GM04504 (cell line): ENCODE measurements at regions not wholly inside any gene's neighbourhood (a gene's known extent, or its start where the extent isn't known, plus 50 kb on each side); places are given as distances from the start of the nearest gene placed in this dataset.
A peak's percentile ranks its signal among the peaks of the same experiment; 100 is the strongest.
"Not testable (repeated sequence)": the region's sequence is repeated elsewhere in the genome, so short reads cannot be mapped to it uniquely, and the experiment has no call there.

Experiments
- DNase-seq: peaks from one replicate; pipeline ENCODE4 v3.0.0-alpha.2; 2012; ENCODE audit warnings: low read depth

DNA sequence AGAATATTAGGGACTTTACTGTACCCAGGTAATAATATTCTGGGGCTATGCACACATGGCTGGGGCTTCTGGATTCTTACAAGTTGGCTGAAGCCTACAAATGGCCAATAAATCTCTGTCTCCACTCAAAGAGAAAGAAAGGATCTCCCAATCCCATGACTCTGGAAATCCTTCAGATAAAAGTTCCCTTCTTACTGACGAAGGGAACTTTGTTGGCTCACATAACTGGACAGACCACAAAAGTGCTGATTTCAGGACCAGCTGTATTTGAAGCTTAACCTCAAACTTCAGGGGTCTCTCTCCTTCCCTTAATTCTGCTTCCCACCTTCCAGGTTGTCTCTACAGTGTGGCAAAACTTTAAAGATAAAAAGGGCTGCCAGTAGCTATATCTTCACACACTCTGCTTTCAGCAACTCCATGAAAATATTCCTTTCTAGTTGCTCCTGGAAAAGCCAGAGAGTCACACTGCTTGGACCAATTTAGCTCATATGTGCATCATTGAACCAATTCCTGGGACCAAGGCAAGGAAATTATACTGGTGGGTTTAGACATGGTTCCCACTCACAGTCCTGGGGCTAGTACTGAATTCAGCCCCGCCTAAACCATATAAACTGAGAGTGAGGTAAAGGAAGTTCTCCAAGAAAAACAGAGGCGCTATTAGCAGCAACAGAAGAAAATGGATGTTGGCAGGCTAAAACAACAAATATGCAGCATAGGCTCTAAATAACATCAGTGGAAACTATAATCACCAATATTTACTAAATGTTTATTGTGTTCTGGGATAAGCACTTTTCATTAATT lies 290.0 kb upstream of the GADL1 start:
- DNase-seq, result no peak

DNA sequence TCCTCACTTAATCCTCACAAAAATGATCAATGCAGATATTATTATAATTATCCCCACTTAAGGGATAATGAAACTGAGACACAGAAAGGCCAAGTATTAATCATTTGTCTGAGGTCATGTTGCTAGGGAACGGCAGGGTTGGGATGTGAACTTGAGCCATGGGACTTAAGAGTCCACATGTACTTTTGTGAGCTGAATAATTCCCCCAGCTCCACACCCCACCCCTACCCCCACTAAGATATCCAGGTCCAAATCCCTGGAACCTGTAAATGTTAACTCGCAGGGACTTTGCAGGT lies 290.5 kb upstream of the GADL1 start:
- DNase-seq, result no peak

DNA sequence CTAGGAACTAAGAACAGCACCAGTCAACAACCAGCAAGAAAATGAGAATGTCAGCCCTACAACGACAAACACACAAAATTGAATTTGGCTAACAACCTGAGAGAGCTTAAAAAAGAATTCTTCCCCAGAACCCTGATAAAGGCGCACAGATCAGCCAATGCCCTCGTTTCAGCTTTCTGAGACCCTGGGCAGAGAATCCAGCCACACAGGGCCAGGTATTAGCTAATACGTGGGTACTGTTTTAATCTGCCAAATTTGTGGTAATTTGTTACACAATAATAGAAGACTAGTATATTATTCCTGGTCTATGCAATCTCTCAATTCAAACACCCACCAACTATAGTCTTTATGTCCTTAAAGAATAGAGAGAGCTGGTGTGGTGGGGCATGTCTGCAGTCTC lies 291.6 kb upstream of the GADL1 start:
- DNase-seq, result no peak

DNA sequence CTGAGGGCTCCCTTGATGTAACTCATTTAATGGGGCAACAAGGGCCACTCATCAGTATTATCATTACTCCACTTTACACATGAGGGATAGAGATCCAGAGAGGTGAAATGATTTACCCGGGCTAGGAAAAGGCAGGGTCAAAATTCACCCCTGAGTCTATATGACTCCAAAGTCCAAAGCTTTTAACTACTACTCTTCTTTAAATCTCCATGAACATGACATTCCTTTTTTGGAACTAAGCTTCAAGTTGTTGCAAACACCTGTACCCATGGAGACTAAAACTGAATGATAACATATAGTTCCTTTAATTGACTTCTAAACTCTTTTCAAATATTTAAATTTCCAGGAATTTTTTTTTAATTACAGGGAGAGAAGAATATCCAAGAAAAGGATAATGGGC lies 292.9 kb upstream of the GADL1 start:
- DNase-seq, result no peak

DNA sequence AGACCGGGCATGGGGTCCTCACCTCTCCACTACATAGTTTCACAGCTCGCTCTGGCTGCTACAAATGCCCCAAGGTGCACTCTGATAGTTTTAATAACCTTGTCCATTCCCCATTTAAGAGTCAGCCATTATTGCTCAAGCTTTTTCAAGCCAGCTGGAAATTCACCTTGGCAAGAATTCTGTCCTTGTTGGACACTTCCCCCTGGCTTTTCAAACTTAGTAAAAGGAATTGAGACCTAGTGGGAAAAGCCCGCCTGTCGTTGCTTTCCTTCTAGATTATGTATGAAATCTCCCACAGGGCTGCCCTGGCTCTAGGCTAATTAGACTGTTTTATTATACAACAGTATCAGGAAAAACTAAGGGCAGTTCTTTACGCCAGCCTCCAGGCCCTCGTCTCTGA lies 293.7 kb upstream of the GADL1 start:
- no peak for DNase-seq

DNA sequence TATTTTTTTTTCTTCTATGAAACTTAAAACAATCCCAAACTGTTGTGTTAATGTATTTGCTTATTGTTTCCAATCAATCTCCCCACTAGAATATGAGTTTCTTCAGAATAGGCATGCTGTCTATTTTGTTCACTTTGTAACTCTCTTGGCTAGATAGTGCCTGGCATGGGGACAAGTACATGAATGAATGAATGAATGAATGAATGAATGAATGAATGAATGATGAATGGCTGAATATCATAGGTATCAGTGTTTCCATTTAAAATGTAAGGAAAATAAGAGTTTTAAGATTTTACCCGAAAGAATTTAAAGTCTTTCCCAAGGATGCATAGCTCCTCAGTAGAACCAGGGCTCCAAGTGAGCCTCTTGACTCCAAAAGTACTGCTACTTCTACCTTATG lies 294.9 kb upstream of the GADL1 start:
- no peak for DNase-seq

DNA sequence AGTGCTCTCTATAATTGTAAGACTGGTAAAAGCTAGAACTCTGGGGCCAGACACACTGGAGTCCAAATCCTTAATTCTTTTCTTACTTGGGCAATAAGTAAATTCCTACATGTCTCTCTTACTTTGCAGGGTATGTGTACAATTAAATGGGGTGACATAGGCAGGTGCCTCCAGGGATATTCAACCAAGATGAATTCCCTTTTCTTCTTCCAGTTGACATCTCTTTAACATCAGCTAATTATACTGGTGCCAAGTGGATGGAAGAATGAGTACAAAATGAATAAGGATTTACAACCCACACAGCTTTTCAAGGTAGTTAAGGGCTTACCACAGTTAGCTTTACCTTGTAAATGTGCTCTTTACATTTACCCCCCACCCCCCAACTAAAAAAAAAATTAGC lies 295.5 kb upstream of the GADL1 start:
- no peak for DNase-seq

DNA sequence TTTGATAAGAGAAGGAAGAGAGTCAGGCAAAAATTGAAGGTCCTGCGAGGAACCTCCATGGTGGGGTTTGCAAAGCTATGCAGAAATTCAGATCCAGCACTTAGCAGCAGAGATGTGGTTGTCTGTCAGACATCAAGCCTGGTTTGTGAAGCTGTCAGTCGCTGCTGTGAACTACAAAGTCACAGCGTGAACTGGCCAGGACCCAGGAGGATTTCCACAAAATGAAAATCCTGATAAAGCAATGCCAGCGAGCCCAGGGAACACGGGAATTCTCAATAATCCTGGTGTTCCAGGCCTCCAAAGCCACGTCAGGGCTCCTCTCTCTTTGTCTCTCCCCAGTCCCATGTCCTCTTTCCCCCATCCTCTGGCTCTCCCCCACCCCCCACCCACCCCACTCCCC lies 296.9 kb upstream of the GADL1 start:
- no peak for DNase-seq

DNA sequence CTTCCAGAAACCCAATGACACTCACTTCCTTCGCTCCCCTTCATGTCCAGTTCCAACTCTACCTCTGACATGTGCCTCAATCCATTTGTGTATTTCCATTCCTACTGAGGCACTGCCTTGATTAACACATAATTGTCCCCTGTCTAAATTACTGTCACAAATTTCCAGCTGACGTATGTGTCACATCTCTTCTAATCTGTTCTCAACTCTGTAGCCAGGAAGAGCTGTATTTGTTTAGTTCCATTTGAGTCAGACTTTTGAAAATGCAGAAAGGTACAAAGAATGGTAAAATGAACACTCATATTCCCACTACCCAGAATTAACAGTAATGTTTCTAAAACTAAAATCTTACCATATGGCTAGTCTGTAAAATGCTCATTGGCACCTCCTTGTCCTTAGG lies 299.0 kb upstream of the GADL1 start:
- no peak for DNase-seq

DNA sequence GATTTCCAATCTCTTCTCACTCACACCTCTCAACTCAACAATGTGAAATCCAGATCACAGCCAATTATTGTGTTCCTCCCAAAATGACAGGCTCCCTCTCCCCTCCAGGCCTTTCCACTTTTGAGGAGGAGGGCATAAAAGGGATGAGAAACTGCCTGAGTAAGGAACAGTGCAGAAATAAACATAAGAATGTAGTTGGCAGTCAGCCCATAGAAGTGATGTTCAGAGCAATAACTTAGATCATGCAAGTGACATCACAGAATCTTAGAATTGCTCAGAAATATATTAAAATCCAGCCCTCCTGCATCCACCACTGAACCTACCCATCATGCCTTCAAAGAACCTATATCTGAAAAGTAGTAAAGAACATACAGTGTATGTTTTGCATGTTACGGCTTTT lies 299.4 kb upstream of the GADL1 start:
- no peak for DNase-seq

DNA sequence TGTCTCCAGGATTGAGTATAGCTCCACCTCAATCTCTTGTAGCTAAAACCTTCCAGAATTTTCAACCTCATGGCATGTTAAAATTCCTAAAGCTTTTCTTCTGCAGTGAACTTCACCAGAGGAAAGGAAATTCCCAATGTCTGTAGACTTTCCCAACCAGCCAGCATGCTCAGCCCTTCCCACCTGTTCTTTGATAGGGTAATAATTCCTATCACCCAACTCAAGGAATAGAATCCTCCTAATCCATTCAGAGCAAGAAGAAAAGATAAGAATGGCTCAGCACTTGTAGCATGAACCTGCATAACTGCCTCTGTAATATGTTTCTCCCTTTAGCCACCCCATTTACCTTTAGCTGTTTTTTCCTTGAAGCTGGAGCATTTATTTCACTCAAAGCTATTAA lies 301.8 kb upstream of the GADL1 start:
- DNase-seq, result no peak

DNA sequence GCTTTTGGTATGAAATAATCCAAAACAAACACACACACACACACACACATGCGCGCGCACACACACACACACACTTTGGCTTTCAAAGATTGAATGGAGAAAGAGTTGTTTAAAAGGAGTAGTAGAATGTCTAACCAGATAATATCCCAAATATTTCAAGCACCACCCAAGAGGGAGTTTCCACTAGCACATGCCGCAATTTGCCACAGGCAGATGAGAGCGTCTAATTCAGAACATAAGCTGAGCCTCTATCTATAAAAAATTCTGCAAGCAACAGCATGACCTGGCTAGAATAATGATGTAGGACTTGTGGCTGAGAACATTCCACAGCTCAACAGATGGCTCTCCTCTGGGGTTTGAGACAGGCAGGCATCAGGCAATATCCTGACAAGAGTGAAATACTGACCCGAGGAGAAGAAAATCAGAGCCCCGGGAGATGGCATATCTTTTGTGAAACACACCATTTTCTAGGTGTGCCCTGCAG lies 302.5 kb upstream of the GADL1 start:
- DNase-seq, result peak; percentile 72

DNA sequence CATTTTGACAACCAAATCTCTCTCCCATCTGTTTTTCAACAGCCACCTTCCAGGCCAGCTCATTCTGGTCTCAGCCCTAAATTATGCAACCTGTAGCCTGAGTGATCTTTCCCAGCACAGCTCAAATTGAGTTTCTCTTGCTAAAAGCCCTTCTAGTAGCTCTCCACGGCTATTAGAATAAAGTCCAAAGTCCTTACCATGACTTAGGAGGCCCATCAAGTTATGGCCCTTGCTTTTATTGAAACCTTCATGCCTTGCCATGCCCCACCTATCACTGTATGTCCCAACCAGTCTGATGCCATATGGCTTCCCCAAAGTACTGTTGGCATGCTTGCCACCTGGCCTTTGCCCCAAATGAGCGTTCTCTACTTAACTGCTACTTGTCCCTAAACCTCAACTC lies 303.5 kb upstream of the GADL1 start:
- no peak for DNase-seq

DNA sequence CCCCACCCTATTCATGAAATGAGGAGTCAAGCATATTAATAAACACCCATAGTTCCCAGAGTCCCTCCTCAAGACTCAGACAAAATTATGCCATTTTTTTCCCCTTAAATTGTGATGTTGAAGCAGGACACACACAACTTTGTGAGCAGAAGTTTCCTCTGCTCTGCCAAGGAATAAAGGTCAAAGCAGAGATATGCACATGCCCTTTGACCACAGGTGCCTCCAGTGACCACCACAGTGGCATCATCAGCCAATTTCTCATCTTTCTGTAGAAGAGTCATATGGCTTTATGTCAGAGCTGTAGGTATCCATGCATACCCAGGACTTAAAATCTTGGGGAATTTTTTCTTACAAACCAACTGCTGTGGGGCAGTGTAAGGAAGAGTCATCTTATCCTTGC lies 304.4 kb upstream of the GADL1 start:
- DNase-seq, result no peak

DNA sequence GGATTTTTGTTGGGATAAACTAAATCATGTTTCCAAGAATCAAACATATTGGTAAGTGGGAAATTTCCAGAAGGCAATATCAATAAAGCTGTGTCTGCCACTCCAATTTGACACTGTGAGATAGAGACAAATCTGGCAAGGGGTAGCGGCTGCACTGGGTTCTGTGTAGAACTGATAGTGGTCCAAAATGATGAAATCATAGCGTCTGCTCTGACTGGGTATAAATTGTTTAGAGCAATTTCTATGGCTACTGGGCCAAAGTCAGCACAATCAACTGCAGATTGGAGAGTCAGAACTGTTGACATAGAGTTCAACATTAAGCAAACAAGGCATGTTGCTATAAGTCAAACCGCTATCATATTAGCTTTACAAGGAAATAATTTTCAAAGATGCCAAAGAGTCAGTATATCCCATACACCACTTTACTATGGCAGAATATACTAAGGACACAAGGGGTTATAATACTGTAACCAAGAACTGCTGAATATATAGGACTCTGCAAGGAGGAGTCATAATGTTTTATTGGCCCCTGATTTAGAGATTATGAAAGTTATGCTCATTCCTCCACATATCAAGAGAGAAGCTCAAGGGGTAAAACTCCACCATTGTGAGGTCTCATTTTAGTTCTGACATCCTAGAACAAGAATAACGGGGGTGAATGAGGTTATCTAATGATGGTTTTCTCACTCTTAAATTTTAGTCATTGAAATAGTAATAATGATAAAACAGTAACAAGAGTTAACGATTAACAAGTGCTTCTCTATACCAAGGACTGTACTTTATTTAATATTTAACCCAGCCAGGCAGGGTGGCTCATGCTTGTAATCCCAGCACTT lies 309.7 kb upstream of the GADL1 start:
- DNase-seq, result no peak

DNA sequence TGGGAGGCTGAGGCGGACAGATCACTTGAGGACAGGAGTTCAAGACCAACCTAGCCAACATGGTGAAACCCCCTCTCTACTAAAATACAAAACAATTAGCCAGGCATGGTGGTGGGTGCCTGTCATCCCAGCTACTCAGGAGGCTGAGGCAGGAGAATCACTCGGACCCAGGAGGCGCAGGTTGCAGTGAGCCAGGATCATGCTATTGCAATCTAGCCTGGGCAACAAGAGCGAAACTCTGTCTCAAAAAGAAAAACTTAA lies 310.3 kb upstream of the GADL1 start:
- DNase-seq, result not testable (repeated sequence)

DNA sequence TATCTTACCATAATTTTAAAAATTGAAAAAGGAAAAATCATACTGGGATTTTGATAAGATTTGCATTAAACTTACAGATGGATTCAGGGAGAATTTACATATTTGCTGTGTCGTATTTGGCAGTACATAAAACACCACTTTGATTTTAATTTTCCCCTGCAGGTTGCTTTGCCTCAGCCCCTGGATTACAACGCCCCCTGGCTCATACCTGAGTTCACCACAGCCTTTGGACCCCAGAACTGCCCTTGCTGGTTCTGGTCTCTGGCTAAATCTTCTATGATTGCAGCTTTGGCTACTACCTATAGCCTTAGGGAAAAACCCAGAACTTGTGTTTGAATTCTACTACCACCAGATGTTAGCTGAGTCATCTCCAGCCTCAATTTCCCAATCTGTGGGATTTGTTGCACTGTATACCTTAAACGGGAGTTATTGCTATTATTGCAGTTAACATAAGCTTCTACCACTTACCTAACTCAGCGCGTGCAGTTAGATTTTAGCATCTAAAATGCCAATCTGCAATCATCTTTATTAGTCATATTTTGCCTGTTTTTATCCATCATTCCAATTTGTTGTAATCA lies 315.7 kb upstream of the GADL1 start:
- DNase-seq, result no peak

DNA sequence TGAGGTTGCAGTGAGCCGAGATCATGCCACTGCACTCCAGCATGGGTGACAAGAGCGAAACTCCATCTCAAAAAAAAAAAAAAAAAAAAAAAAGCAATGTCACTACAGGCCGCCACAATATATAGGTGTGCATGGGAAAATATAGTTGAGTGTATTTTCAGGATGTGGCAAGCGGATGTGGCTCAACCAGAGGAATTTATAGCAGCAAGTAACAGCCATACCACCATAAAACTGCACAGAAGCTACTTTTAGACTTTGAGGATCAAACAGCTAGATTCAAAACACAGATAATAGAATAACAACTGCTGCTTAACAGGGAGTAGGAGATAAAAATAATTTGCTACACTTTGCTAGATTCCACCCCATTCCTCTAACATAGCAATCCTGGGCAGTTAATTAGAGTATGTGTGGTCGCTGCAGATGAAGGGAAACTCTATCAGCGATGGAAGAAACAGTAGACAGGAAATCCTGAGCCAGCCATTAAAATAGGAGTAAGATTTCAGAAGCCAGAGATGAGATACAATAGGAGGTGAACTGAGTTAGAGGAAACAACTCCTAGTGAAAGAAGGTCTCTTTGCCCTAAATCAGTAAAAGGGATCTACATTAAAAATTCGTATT lies 318.7 kb upstream of the STT3B start:
- DNase-seq, result no peak

DNA sequence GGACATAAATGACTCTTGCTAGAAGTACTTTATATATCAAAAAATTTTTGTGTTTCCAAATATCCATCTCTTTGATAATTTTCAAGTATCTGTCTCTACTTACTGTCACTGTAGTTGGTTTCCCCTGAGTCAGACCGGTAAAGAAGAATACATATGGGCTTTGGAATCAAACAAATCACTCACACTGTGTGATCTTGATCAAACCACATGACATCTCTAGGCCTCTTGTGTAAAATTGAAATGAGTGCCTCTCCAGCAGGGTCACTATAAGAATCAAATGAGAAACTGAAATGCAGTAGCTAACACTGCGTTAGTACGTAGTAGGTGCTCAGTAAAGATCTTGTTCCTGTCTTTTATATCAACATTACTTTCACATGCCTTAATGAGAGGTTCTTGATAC lies 314.6 kb upstream of the STT3B start:
- no peak for DNase-seq

DNA sequence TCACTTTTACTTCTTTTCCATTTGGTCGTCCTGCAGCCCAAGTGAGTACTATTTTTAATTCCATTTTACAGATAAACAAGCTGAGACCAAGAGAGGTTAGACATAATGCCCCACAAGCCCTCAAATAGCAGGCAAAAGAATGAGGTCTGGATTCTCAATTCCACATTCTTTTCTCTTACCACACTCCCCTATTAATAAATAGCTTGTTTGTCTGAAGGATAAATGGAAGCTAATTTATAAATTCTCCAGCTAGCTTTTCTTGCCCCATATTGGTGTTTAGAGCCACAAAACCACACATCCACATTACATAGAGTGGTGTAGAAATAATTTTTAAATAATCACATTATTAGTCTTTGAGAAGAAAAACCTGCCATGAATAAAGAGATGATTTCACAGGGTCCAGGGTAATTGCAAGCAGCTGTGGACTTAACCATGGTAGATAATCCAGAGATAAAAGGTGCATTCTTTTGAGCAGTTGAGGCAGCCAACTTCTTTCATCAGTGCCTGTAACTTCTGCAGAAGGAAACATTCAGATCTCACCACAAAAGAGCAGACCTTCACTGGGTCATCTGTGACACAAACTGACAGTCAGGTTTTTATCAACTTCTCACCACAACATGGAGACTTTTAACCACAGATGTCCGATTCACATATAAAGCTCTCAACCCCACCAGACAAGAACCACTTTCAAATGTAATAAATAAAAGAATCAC lies 313.4 kb upstream of the STT3B start:
- no peak for DNase-seq

DNA sequence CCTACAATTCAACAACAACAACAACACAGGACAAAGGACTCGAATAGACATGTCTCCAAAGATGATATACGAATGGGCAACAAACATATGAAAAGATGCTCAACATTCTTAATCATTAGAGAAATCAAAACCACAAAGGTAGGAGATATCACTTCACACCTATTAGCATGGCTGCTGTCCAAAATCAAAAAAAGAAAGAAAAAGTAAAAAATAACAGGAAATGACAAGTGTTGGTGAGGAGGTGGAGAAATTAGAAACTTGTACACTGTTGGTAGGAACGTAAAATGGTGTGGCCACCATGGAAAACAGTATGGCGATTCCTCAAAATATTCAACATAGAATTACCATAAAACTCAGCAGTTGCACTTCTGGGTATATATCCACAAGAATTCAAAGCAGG lies 312.3 kb upstream of the STT3B start:
- DNase-seq, result no peak

DNA sequence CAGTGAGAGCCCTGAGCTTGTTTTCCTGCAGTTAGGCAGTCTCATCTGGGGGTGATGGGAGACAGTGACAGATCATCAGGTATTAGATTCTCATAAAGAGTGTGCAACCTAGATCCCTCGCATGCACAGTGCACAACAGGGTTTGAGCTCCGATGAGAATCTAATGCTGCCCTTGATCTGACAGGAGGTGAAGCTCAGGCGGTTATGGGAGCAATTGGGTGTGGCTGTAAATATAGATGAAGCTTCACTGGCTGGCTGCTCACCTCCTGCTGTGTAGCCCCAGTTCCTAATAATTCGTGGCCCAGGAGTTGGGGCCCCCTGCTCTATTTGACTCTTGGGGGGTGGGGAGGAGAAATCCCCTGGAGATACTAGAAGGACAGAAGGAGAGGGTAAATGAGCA lies 309.4 kb upstream of the STT3B start:
- DNase-seq, result no peak

DNA sequence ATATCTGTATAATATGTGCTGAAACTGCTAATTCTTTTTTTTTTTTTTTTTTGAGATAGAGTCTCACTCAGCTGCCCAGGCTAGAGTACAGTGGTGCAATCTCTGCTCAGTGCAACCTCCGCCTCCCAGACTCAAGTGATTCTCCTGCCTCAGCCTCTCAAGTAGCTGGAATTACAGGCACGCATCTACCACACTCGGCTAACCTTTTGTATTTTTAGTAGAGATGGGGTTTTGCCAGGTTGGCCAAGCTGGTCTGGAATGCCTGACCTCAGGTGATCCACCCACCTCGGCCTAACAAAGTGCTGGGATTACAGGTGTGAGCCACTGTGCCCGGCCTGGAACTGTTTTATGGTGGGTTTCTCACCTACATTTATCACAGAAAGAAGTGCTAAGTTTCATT lies 307.8 kb upstream of the STT3B start:
- no peak for DNase-seq
